ENCODE measurements at regions not wholly inside any gene's neighbourhood (a gene's known extent, or its start where the extent isn't known, plus 50 kb on each side); places are given as distances from the start of the nearest gene placed in this dataset.

DNA sequence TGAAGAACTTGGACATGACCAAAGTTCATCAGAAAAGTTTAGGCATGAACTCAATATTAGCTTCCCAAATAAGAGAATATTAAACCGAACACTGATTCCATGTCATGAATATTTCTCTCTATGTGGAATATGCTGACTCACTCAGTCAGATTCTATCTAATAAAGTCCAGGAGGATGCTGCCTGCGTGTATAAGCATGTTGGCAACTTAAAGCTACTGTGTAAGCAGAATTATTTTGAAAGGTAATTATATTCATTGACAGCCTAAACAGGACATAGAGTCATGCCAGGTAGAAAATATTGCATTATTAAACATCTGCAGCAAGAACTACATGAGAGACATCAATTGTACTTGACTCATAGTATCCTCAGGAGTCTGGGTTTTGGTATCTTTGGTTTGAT, 367.9 kb upstream of the SPOCK3 start:
- no peaks in the 10 kb centered on the region for H3K27me3 ChIP-seq (ENCODE audit: control insufficient read depth, insufficient read depth, low read length)
- no peaks in the 10 kb centered on the region for H3K9me3 ChIP-seq (ENCODE audit: control insufficient read depth, insufficient read depth, low read length)
- ChIA-PET CTCF (no interaction called here), POLR2A (no interaction called here)
- H3K27ac ChIP-seq (ENCODE audit: low read depth, low read length): no peak overlapping the region
- no peak for DNase-seq (ENCODE audit: low read depth, low spot score)
- TF ChIP-seq, protein P1, sequence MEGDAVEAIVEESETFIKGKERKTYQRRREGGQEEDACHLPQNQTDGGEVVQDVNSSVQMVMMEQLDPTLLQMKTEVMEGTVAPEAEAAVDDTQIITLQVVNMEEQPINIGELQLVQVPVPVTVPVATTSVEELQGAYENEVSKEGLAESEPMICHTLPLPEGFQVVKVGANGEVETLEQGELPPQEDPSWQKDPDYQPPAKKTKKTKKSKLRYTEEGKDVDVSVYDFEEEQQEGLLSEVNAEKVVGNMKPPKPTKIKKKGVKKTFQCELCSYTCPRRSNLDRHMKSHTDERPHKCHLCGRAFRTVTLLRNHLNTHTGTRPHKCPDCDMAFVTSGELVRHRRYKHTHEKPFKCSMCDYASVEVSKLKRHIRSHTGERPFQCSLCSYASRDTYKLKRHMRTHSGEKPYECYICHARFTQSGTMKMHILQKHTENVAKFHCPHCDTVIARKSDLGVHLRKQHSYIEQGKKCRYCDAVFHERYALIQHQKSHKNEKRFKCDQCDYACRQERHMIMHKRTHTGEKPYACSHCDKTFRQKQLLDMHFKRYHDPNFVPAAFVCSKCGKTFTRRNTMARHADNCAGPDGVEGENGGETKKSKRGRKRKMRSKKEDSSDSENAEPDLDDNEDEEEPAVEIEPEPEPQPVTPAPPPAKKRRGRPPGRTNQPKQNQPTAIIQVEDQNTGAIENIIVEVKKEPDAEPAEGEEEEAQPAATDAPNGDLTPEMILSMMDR (IDR thresholded peaks at IDR 0.05; ENCODE audit: low read depth, low read length): no peak
- H3K4me3 ChIP-seq (ENCODE audit: low read depth, low read length): no peak overlapping the region

- TF ChIP-seq, protein P1 (IDR thresholded peaks at IDR 0.05; ENCODE audit: low read depth, low read length): no peak
- no peak for DNase-seq (ENCODE audit: low read depth, low spot score)
- ChIA-PET POLR2A (no interaction called here), CTCF (interaction anchor here (1.5 kb wide), 1 partner anchor 16 kb away, joined by 4 read pairs; no protein-coding TSS in a partner anchor)
- no peak overlapping the region for H3K4me3 ChIP-seq (ENCODE audit: low read depth, low read length)
- no peak overlapping the region for H3K27ac ChIP-seq (ENCODE audit: low read depth, low read length)
- H3K27me3 ChIP-seq (ENCODE audit: control insufficient read depth, insufficient read depth, low read length): no peaks in the 10 kb centered on the region
- no peaks in the 10 kb centered on the region for H3K9me3 ChIP-seq (ENCODE audit: control insufficient read depth, insufficient read depth, low read length)
Measured at GRCh38 chr4:167606551-167606950, 372.3 kb upstream of the SPOCK3 start.

GRCh38 chr4:167613381-167613780, 379.1 kb upstream of the SPOCK3 start:
- Histone ChIP-seq H3K27ac (ENCODE audit: low read depth, low read length) (no peak overlapping the region), H3K27me3 (ENCODE audit: control insufficient read depth, insufficient read depth, low read length) (no peaks in the 10 kb centered on the region), H3K4me3 (ENCODE audit: low read depth, low read length) (no peak overlapping the region), H3K9me3 (ENCODE audit: control insufficient read depth, insufficient read depth, low read length) (no peaks in the 10 kb centered on the region)
- ChIA-PET POLR2A (no interaction called here), CTCF (interaction anchor here (2.2 kb wide), 1 partner anchor 10 kb away, joined by 9 read pairs; no protein-coding TSS in a partner anchor)
- TF ChIP-seq, protein P1 (IDR thresholded peaks at IDR 0.05; ENCODE audit: low read depth, low read length): no peak
- no peak for DNase-seq (ENCODE audit: low read depth, low spot score)

DNA sequence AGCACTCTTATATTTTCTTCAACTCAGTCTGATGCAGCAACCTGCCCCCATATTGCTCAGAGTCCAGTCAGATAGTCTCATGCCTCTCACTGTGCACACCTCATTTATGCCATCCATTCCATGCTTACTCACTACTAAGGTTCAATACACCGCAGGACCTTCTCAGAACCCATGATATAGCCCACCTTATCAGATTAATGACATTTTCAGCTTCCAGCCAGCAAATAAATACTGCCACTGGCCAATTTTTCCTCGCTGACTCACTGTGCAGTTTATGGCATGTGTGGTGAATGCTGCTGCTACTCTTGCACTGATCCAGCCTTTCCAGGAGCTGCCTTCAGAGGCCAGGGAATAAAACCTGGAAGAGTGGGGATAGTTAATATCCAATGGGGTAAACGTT, 380.6 kb upstream of the SPOCK3 start:
- Histone ChIP-seq H3K9me3 (ENCODE audit: control insufficient read depth, insufficient read depth, low read length) (no peaks in the 10 kb centered on the region), H3K27me3 (ENCODE audit: control insufficient read depth, insufficient read depth, low read length) (no peaks in the 10 kb centered on the region), H3K4me3 (ENCODE audit: low read depth, low read length) (no peak overlapping the region), H3K27ac (ENCODE audit: low read depth, low read length) (no peak overlapping the region)
- POLR2A ChIA-PET: no interaction called here
- no peak for DNase-seq (ENCODE audit: low read depth, low spot score)
- TF ChIP-seq, protein P1 (IDR thresholded peaks at IDR 0.05; ENCODE audit: low read depth, low read length): no peak
- CTCF ChIA-PET: no interaction called here

DNA sequence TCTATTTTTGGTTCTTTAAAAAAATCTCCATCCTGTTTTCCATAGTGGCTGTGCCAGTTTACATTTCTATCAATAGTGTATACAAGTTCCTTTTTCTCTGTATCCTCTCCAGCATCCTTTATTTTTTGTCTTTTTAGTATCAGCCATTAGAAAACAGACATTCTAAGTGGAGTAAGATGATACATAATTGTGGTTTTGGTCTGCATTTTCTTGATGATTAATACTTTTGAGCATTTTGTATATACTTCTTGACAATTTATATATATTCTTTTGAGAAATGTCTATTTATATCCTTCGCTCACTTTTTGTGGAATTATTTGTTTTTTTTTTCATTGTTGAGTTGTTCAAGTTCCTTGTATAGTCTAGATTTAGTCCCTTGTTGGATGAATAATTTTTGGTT, 382.2 kb upstream of the SPOCK3 start:
- Histone ChIP-seq H3K9me3 (ENCODE audit: control insufficient read depth, insufficient read depth, low read length) (no peaks in the 10 kb centered on the region), H3K27ac (ENCODE audit: low read depth, low read length) (no peak overlapping the region), H3K4me3 (ENCODE audit: low read depth, low read length) (no peak overlapping the region), H3K27me3 (ENCODE audit: control insufficient read depth, insufficient read depth, low read length) (no peaks in the 10 kb centered on the region)
- DNase-seq (ENCODE audit: low read depth, low spot score): no peak
- ChIA-PET POLR2A (no interaction called here), CTCF (no interaction called here)
- TF ChIP-seq, protein P1 (IDR thresholded peaks at IDR 0.05; ENCODE audit: low read depth, low read length): no peak

All from AG04450 (cell line).